Activated CD4-positive, alpha-beta T cell treated with anti-CD3 and anti-CD28 coated beads, Interleukin-2, amount 10 ng/mL, durations not matched to agents 24 days and 14 days (primary cell): ENCODE measurements at regions not wholly inside any gene's neighbourhood (a gene's known extent, or its start where the extent isn't known, plus 50 kb on each side); places are given as distances from the start of the nearest gene placed in this dataset.

Source experiments
- DNase-seq: peaks from one replicate; pipeline ENCODE4 v3.0.0; 2022
- H3K27ac Mint-ChIP-seq: one replicate; pipeline ENCODE4 v1.8.0; 2022; ENCODE audit warnings: mild to moderate bottlenecking, mixed read lengths
- H3K27me3 Mint-ChIP-seq: one replicate; pipeline ENCODE4 v1.8.0; 2022; ENCODE audit warnings: mixed read lengths
- H3K36me3 Mint-ChIP-seq: one replicate; pipeline ENCODE4 v1.8.0; 2022; ENCODE audit warnings: low read depth, mild to moderate bottlenecking, mixed read lengths
- H3K4me1 Mint-ChIP-seq: one replicate; pipeline ENCODE4 v1.8.0; 2021; ENCODE audit warnings: mixed read lengths
- H3K4me3 Mint-ChIP-seq: one replicate; pipeline ENCODE4 v1.8.0; 2022; ENCODE audit warnings: mild to moderate bottlenecking, moderate library complexity, mixed read lengths
- H3K9me3 Mint-ChIP-seq: one replicate; pipeline ENCODE4 v1.8.0; 2021; ENCODE audit warnings: mixed read lengths
- intact Hi-C: fragments of 100-400 bp; cut with micrococcal nuclease; formaldehyde crosslinking; loops from one replicate; pipeline ENCODE4 v1.15.1; 2023

DNA sequence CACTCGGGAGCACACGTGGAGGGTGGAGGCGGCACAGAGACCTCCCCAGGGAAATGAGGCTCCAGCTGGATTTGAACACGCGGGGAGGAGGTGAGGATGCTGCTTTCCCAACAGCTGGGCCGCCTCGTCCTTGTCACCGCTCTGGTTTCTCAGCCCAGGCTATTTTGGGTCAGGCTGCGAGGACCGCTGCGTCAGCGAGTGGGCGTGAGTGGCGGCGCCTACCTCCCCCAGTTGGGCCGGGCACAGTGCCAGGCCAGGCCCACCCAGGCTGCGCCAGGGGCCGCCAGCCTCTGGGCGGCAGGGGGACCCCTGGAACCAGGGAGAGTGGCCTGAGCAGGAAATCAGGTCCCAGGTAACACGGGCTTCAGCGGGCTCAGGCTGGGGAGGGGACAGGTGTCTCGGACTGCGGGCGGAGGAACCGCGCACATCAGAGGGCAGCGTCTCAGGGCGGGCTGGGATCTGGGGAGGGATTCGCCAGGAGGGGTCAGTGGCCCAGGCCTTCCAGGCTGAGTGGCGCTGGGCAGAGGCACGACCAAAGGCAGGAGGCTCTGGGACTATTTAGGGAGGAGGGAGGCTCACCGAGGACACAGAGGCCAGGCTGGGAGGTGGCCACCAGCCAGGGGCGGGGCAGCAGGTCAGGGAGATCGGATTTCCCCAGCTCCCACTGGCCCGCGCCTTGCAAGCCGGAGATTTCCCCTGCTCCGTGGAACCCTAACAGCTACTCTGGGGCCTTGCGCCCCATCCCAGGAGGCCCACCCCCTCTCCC, 125.2 kb upstream of the RET start:
- no peaks in the 10 kb centered on the region for H3K4me1 Mint-ChIP-seq
- intact Hi-C loops, result no loop called here
- peaks cover 11% of the 10 kb centered on the region for H3K27me3 Mint-ChIP-seq
- H3K36me3 Mint-ChIP-seq, result no peaks in the 10 kb centered on the region
- no peak for DNase-seq
- no peak overlapping the region for H3K27ac Mint-ChIP-seq
- peaks cover 3% of the 10 kb centered on the region for H3K9me3 Mint-ChIP-seq
- no peak overlapping the region for H3K4me3 Mint-ChIP-seq

DNA sequence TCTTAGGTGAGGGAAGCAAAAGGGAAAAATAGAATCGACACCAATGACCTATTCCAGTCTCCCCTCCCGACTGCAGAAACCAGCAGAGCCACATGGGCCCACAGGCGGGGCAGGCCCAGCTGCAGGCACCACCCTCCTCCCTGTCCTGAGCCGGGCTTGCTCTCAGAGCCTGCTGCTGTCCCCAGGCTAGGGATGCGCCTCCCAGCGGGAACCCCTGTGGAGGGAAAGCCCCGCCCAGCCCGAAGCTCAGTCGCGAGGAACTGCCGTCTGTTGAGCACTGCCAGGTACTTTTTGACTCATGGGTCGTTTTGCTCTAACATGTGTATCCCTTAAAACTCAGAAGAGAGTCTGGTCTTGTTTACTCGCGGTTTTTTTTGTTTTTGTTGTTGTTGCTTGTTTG, 124.5 kb upstream of the RET start:
- intact Hi-C loops, result no loop called here
- peaks cover 14% of the 10 kb centered on the region for H3K27me3 Mint-ChIP-seq
- peaks cover 3% of the 10 kb centered on the region for H3K9me3 Mint-ChIP-seq
- DNase-seq, result no peak
- H3K27ac Mint-ChIP-seq, result no peak overlapping the region
- H3K4me1 Mint-ChIP-seq, result no peaks in the 10 kb centered on the region
- no peak overlapping the region for H3K4me3 Mint-ChIP-seq
- no peaks in the 10 kb centered on the region for H3K36me3 Mint-ChIP-seq

DNA sequence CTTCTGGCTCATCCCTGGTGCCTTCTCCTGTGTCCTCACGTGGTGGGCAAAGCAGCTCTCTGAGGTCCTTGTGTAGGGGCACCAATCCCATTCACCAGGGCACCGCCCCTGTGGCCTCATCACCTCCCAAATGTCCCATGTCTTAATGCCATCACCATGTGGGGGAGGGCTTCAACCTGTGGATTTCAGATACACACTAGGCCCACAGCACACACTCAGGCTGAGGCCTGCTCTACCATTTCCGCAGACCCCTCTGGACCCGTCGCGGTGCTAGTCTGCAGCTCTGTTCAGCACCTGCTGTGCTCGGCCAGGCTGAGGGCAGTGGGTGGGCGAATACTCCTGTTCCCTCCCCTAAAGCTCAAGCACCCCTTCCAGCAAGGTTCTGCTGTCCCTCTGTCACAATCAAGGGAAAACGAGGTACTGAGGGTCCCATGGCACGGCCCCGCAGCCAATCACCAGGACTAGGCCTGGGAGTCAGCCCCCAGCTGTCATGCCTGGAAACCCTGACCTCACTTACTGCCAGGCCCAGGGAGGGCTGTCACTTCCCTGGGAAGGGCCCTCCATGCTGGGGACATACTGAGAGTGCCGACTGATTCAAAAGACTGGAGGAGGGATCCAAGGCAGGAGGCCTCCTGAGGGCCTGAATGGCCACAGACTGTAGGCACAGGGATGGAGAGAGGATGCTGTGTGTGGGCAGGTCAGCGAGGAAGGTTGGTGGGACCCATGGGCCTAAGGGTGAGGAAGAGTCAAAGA, 123.8 kb upstream of the RET start:
- Mint-ChIP-seq H3K9me3 (no peaks in the 10 kb centered on the region), H3K36me3 (no peaks in the 10 kb centered on the region), H3K4me3 (no peak overlapping the region), H3K27me3 (peaks cover 16% of the 10 kb centered on the region), H3K27ac (no peak overlapping the region), H3K4me1 (no peaks in the 10 kb centered on the region)
- no peak for DNase-seq
- intact Hi-C loops, result no loop called here

DNA sequence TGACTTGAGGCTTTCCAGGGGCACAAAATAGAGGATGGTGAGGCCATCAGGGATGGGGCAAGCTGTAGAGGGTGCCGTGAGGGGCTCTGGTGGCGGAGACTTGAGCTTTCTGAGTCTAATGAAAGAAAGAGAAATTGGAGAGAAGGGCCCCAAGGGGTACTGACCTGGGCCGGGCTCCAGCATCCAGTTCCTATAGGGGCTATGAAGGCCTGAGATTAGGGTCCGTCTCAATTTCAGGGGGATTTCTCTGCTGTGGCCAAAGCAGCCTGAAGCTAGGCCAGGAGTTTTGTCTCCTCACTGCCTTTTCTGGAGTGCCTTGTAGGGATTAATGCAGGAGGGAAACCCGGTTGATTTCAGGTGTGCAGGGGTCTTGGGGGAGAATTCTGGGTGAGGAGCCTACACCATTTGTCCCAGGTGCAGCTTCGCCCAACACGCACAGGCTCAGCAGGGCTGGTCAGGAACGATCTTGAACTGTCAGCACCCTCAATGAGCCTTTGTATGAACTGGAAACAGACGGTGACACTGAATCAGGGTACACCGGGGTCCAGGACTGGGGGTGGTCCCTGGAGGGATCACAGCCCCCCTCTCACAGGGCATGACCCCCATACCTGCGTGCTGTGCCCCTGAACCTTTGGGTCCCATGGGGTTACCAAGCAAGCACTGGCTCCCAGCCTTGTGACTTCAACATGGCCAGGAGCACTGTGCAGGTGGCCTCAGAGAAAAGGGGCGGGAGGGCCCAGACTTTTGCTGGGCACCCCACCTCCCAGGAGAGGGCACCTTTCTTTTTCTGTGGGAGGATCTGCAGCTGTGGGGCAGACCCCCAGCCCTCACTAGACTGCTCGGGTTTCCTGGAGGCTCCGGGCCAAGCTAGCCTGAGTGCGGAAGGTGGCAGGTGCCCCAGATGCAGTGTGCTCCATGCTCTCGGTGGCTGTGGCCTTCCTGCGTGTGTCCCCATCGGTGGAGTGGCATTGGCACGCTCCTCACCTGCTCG, 122.9 kb upstream of the RET start:
- Mint-ChIP-seq H3K36me3 (no peaks in the 10 kb centered on the region), H3K4me1 (no peaks in the 10 kb centered on the region), H3K27me3 (peaks cover 11% of the 10 kb centered on the region), H3K4me3 (no peak overlapping the region), H3K27ac (no peak overlapping the region), H3K9me3 (no peaks in the 10 kb centered on the region)
- no peak for DNase-seq
- intact Hi-C loops, result no loop called here

DNA sequence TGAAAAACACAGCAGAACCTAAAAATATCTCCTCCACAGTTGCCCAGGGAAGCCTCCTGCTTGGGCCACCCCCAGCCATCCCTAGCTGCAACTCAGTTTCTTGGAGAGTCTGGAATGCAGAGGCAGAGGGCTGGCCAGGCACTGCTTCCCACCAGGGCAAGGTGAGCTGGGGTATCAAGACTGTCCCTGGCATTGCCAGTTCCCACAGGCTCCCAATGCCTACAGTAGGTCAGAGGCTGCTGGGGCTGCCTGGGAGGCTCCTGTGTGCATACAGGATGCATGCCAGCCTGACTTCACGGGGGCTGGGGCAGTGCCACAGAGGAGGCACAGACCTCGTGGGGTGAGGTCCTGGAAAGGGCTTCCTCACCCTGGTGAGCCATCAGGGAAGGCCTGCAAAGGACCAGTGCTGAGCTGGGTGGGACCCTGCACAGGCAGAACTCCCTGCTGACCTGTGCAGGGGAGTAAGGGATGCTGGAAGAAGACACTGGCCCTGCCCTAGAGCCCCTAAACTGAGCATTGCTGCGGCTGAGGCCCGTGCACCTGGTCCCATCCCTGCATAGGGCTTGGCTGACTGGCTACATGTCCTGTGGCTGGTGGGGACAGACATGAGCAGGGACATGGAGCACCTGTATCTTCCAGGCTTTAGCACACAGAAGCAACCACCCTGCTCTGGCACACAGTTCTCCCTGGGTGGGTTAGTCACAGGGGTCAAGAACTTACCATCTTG, 121.9 kb upstream of the RET start:
- intact Hi-C loops, result no loop called here
- no peak overlapping the region for H3K4me3 Mint-ChIP-seq
- H3K9me3 Mint-ChIP-seq, result no peaks in the 10 kb centered on the region
- no peaks in the 10 kb centered on the region for H3K4me1 Mint-ChIP-seq
- H3K27ac Mint-ChIP-seq, result no peak overlapping the region
- H3K36me3 Mint-ChIP-seq, result no peaks in the 10 kb centered on the region
- no peak for DNase-seq
- peaks cover 11% of the 10 kb centered on the region for H3K27me3 Mint-ChIP-seq

DNA sequence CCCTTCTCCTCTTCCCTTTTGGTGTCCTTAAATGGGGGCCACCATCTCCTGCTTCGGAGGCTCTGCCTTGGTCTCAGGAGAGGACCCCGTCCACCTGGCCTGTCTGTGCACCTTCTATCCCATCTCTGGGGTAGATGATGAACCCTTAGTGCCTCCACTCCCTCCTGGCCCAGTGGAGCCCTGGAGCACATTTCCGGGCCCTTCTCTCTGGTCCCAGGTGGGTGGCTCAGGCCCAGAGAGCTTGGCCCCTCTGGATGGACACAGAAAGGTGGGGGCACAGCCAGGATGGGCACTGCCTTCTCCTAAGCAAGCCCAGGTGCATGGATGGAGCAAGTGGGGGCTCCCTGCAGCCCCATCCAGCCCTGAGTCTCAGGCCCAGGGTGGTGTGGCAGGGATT, 121.4 kb upstream of the RET start:
- H3K27me3 Mint-ChIP-seq, result peaks cover 10% of the 10 kb centered on the region
- H3K9me3 Mint-ChIP-seq, result no peaks in the 10 kb centered on the region
- no peak overlapping the region for H3K27ac Mint-ChIP-seq
- no peaks in the 10 kb centered on the region for H3K4me1 Mint-ChIP-seq
- no peak for DNase-seq
- intact Hi-C loops, result no loop called here
- H3K36me3 Mint-ChIP-seq, result no peaks in the 10 kb centered on the region
- no peak overlapping the region for H3K4me3 Mint-ChIP-seq

DNA sequence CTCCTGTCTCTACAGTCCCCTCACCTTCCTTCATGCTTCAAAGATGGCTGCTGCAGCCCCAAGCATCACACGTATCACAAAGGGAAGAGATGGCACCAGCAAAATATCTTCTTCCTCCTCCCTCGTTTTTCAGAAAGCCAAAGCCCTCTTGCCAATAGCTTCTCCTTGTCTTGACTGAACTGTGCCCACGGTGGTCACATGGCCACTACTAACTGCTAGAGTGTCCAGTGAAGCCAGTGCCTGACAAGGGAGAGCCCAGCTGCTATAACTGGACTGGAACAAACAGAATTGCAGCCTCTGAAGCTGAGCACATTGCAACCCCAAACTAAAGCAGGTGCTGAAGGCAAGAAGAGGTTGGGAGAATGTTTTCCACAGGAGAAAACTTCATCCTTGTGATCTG, 120.8 kb upstream of the RET start:
- intact Hi-C loops, result no loop called here
- no peak overlapping the region for H3K4me3 Mint-ChIP-seq
- no peaks in the 10 kb centered on the region for H3K36me3 Mint-ChIP-seq
- no peak for DNase-seq
- H3K27me3 Mint-ChIP-seq, result peaks cover 6% of the 10 kb centered on the region
- no peak overlapping the region for H3K27ac Mint-ChIP-seq
- H3K4me1 Mint-ChIP-seq, result no peaks in the 10 kb centered on the region
- no peaks in the 10 kb centered on the region for H3K9me3 Mint-ChIP-seq

DNA sequence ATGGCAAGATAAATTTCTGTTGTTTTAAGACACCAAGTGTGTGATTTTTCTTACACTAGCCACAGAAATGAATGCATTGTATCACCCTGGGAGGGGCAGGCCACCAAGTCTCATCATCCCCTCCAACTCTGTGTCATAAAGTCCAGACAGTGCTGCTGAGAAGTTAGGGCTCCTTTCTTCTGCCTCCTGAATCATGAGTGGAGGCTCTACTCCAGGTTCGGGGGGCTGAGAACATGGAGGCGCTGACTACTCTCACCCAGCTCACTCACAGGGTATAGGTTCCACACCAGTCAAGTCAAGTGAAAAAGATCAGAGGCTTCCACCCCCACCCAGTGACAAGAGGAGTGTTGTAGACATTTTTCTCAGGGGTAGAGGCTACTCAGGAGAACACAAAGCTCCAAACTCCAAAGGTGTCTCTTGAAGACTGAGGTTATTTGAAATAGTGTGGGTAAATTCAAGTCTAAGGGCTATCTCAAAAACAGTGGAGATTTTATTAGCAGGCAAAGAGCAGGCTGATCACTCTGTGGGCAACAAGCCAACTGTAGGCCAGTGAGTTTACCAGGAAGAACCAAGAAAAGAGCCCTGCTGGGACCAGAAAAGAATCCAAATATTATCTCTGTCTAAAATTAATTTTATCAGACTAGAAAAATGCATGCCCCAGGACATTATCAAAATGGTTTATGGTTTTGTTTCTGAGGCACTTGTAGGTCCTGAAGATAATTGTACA, 118.6 kb upstream of the RET start:
- DNase-seq, result no peak
- Mint-ChIP-seq H3K36me3 (no peaks in the 10 kb centered on the region), H3K4me3 (no peak overlapping the region), H3K27me3 (peaks cover 6% of the 10 kb centered on the region), H3K9me3 (no peaks in the 10 kb centered on the region), H3K4me1 (no peaks in the 10 kb centered on the region), H3K27ac (no peak overlapping the region)
- intact Hi-C loops, result no loop called here

DNA sequence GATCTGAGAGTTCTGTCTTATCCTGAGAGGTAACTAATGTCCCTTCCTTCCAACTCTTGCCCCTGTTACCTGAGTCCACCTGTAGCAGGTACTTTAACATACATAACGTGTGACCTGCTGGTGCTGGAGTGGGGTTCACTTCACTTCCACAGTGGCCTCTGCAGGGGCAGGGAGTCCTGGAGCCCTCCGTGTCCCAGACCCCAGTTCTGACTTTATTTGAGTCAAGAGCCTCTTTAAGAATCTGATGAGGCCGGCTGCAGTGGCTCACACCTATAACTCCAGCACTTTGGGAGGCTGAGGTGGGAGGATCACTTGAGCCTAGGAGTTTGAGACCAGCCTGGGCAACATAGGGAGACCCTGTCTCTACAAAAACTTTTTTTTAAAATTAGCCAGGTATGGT, 117.0 kb upstream of the RET start:
- intact Hi-C loops, result no loop called here
- Mint-ChIP-seq H3K4me1 (no peaks in the 10 kb centered on the region), H3K4me3 (no peak overlapping the region), H3K27ac (no peak overlapping the region), H3K27me3 (peaks cover 8% of the 10 kb centered on the region), H3K36me3 (no peaks in the 10 kb centered on the region), H3K9me3 (no peaks in the 10 kb centered on the region)
- DNase-seq, result no peak

DNA sequence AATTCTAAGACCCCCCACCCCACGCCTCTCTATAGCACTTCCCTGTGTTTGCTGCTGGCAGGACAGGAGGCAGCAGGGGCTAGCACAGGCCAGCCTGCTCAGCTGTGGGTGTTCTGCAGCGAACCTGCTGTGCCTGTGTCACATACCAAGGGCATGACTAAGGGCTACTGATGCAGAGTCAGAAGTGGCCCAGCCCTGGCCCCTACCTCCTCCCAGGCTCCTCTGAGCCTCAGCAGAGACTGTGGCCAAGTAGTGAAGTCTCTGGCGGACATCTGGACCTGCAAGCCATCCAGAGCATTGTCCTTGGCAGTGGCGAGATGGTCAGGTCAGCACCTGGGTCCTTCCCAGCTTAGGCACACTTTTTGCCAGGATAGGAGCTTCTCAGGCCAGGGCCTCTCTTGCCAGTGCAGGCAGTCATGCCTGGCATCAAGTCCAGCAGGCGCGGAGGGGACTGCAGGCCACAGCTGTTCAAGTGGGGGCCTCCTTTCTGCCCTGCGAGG, 116.3 kb upstream of the RET start:
- no peaks in the 10 kb centered on the region for H3K9me3 Mint-ChIP-seq
- no peak for DNase-seq
- intact Hi-C loops, result no loop called here

DNA sequence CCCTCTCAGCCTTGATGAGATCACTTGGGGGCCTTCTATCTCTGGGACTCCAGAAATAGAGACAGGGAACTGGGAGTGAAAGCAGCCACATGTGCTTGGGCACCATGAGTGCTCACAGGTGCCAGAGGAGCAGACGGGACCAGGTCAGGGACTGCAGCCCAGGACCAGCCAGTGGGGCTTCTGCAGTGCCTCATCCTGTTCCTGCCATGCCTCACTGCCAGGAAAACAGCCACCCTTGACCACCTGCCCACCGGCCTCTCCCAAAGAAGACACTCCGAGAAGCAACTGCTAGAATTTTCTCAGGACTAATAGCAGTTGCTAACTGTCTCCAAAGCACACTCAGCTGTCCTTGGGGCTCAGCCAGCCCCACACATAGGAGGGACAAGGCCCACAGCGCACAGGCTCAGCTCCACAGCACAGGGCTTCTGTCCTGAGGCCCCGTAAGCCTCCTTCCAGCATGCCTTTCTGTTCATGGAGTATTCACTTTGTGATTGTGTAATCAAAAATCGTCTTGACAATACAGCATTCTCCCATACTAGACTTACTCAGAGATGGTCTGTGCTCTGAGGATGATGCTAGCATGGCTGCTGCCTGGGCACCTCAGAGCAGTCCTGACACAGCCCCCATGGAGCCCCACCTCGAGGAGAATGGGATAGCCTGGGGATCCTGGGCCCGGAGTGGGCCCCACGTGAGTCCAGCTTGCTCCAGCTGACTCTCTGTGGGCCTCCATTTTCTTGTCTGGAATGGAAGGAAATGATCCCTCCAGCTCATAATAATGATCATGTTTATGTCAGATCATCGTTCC, 115.7 kb upstream of the RET start:
- DNase-seq, result no peak
- Mint-ChIP-seq H3K27ac (no peak overlapping the region), H3K27me3 (peaks cover 12% of the 10 kb centered on the region), H3K4me1 (no peaks in the 10 kb centered on the region), H3K36me3 (no peaks in the 10 kb centered on the region), H3K9me3 (no peaks in the 10 kb centered on the region), H3K4me3 (no peak overlapping the region)
- intact Hi-C loops, result no loop called here

More for the DNA sequence above, 116.3 kb upstream of the RET start:
- Mint-ChIP-seq H3K27me3 (peaks cover 10% of the 10 kb centered on the region), H3K4me1 (no peaks in the 10 kb centered on the region), H3K27ac (no peak overlapping the region), H3K36me3 (no peaks in the 10 kb centered on the region), H3K4me3 (no peak overlapping the region)

DNA sequence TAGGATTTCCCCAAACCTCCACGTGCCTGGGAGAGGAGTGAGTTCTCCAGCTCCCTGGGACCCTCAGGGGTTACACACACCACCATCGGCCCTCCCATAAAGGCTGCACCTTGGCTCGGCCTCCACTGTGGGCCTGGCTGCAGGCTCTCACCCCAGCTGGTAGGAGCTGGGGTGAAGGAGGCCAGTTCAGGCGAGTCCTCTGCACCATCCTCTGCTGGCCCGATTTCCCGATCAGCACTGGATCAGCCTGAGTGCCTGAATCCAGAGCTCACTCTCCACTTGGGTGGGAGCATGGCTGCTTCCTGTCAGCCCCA, 115.1 kb upstream of the RET start:
- Mint-ChIP-seq H3K9me3 (no peaks in the 10 kb centered on the region), H3K4me3 (no peak overlapping the region), H3K4me1 (no peaks in the 10 kb centered on the region), H3K36me3 (no peaks in the 10 kb centered on the region), H3K27me3 (peaks cover 12% of the 10 kb centered on the region), H3K27ac (no peak overlapping the region)
- intact Hi-C loops, result no loop called here
- no peak for DNase-seq
